ENCODE measurements at regions not wholly inside any gene's neighbourhood (a gene's known extent, or its start where the extent isn't known, plus 50 kb on each side); places are given as distances from the start of the nearest gene placed in this dataset.

DNA sequence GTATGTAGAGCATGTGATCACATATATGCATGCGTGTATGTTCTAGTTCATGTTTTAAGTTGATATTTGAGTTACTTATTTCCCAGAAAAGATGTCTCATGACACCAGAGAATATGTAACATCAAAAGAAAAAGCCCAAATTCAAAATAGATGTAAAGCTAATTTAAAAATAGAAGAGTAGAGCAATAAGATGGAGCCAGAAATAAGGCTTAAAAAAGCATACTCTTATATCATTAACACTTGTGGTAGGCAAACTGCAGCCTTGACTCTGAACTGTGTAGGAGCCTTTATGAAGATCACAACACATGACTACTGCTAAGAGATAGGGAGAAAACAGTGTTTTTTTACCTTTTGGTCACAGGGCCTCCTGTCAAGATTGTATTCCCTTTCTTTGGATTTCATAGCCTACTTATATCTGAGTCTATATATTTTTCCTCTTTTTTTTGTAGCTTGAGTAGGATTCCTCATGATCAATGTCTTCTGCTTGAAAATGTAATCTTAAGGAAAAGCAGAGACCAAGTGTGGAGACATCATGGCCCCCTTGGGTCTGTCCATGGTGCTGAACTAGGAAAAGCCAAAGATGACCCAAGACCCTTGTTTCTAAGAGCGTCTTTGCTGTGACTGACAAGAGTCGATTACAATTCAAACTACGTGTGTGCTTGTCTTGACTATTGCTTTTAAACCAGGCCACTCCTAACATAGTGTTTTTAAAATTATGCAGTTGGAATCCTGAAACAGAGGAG is 390.4 kb downstream of the SHISA9 start:
- DNase-seq (ENCODE audit: low spot score) = peak; percentile 27
- no peak for FAIRE-seq

DNA sequence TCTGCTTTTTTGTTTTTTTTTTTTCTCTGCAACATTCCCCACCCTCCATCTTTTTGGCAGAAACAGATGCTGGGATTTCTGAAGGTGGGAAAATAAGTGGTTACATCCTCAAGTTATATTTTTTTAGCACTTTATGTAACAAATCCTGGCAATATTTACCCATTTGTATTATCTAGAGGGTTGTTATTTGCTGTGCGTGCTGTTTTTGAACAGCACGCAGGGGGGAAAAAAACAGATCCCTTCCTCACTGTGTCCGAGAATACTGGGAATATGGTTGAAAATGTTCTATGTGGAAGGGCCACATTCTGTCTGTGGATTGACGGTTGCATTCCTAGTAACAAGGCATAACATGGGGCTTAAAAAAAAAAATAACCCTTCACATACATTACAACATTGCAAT is 394.8 kb downstream of the SHISA9 start:
- DNase-seq (ENCODE audit: low spot score) (no peak), FAIRE-seq (no peak)

DNA sequence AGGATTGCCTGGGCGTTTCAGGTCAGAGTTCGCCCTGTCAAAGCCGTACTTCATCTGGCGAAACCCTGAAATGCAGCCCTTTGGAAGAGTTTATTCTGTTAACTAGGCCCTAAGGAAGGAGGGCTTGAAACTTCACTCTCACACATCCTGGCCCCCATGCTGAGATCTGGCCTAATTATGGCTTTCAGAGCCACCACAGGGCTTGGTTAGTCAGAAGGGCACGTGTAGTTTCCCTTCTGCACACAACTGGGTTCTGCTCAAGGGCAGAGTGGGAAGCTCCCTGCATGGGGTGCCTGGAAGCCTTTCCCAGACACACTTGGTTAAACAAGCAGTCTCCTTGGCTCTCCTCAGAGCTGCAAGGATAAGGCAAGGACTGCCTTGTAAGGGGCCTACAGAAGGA is 397.3 kb downstream of the SHISA9 start:
- FAIRE-seq (no peak), DNase-seq (ENCODE audit: low spot score) (no peak)

DNA sequence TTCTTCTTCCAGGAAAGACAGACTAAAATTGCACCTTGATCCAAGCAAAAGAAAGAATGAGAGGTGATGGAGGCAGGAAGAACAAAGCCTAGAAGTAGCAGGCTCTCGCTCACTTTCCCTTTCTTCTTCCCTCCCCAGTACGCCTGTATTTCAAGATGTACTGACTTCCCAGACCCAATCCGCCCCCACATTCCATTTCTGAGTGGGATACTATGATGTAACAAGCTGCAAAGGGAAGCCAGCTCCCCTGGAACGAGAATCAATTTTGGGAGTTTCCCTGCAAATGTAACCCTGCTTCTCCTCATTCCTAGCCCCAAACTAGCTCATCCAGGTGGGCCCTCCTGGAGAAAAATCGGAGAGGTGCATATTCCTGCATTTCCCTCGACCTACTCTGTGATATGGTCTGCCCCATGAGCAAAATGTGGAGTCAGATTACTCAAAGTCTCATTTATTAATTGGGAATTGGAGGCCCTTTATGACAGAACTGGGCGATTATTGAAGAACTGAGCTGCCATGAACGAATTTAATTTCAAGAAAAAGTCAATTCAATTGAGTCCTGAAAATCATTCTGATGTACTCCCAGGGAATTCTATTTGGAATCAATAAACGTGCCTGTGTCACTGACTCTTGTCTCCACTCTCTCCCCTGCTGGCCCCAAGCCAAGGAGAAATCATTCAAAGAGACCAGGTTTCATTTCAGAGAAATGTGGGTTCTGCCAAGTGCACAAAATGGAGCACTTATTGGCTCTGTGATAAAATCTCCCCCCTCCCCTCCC is 398.9 kb downstream of the SHISA9 start:
- no peak for FAIRE-seq
- DNase-seq (ENCODE audit: low spot score) = no peak

DNA sequence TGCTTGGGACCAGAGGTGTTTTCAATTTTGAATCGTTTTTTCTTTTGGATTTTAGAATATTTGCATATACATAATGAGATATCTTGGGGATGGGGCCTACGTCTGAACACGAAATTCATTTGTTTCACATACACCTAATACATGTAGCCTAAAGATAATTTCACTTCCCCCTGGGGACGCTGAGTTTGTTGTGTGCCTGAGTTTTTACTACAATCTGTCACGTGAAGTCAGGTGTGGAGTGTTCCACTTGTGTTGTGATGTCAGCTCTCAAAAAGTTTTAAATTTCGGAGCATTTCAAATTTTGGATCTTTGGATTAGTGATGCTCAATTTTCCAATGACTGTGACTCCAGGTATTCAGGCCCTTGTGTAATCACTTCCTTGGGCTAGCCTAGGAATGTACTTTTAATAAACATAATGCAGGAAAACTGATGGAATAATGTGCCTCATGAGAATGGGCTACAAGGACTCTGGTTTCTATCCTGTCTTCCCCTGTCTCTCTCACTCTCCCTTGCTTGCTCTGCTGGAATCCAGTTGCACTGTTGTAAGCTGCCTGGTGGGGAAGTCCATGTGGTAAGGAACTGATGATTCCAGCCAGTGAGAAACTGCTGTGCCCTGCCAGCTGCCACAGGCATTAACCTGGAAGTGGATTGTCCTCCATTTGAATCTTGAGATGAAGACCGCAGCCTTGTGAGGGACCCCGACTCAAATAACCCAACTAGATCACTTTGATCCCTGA is 403.8 kb downstream of the SHISA9 start:
- DNase-seq (ENCODE audit: low spot score) = no peak

DNA sequence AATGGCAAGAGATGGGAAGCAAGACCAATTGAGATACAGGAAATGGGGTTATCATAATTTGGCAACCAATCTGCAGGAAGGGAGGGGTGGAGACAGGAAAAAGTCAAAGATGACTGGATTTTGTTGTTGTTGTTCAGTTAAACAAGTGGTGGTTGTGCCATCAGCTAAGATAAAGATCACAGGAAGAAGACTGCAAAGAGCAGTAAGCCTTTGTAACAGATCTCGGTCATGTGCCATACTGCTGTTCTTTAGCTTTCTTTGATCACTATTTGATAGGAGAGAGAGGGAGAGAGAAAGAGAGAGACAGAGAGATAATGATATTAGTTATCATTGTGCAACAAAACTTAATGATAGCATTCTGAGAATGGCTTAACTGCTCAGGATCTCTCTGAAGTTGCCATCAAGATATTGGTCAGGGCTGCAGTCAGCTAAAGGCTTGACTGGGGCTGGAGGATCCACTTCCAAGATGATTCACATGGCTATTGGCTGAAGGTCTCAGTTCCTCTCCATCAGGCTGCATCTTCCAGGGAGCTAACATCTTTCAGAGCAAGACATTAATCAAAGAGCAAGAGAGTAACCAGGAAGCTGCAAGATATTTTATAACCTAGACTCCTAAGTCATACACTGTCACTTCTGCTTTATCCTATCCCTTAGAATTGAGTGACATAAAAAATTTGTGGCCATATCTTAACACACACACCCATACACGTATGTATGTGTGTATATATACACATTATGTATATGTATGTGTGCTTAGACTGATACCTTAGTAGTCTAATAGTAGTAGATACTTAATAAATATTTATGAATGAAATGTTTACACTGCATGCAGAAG is 405.0 kb downstream of the SHISA9 start:
- FAIRE-seq = peak; percentile 17
- no peak for DNase-seq (ENCODE audit: low spot score)

More for the DNA sequence above, 403.8 kb downstream of the SHISA9 start:
- FAIRE-seq = no peak

DNA sequence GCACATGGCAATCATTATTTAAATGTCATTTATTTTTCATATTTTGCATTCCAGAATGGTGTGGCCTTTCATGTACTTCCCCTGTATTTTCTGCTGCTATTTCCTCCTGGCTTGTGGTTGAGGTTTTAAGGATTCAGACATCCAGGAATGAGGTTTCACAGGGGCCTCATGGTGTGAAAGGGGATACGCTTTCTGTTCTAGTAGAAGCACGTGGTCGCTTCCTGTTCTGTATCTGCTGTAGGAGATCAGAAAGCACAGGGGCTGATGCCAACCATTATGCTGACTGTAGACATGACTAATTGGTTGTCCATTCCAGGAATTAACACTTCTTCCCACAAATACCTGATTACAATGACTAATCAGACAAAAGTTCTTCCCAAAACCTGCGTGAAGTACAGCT is 405.9 kb downstream of the SHISA9 start:
- DNase-seq (ENCODE audit: low spot score) (peak; percentile 86), FAIRE-seq (peak; percentile 79)

DNA sequence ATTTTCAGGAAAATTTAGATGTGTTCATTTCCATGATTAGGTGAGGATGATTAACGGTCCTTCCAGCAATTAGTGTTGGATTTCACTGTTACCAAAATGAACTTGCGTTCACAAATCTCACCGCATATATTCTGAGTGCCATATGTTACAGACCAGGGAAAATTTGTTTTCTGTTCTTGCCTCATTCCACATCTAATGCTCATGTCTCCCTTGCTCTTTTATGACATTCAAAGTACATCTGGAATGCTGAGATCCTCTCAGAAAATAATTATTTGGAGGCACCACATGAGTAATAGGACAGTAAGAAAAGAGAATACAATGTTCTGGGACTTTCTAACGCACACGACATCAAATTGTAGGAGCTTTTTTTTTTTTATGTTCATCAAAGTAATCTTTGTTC is 406.5 kb downstream of the SHISA9 start:
- FAIRE-seq = no peak
- no peak for DNase-seq (ENCODE audit: low spot score)

DNA sequence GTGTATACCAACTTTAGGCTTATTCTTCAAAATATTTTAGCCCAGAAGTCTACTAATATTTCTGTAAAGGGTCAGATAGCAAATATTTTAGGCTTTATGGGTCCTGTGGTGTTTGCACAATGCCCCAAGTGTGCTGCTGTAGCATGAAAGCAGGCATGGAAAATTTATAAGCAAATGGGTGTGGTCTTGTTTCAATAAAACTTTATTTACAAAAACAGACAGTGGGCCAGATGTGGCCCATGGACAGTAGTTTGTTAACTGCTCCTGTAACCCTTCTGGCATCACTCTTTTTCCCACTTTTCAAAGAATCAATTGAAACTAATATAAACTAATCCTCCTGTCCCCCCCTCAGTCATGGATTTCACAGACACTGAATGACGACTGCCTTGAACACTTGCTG is 410.7 kb downstream of the SHISA9 start:
- FAIRE-seq (no peak), DNase-seq (ENCODE audit: low spot score) (no peak)

DNA sequence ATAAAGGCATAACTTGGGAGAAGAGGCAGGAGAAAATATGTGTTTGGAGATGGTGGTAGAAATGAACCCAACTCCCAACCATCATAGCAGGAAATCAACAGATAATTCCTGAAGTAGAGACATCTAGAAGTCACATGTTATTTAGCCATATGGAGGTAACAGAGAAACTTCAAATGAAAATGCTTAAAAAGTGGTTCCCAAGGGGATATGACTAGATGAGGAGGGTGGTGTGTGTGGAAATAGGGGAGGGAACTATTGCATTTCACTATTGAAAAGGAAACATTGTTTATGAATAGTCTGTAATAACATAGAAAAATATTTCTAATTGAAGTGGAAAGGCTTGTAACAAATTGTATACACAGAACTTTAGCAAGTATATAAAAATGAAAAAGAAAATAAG is 412.0 kb downstream of the SHISA9 start:
- no peak for FAIRE-seq

DNA sequence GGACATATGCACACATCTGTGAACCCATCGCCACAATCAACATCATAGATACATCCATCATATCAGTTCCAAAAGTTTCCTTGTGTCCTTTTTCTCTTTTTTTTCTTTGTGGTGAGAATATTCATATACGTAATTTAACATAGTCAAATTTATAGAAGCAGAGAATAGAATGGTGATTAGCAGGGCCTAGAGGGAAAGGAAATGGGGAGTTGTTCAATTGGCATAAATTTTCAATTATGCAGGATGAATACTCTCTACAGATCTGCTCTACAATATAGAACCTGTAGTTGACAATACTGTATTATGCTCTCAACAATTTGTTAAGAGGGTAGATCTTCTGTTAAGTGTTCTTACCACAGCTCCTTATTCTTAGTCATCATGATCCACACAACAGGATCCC is 413.2 kb downstream of the SHISA9 start:
- FAIRE-seq = no peak
- no peak for DNase-seq (ENCODE audit: low spot score)

More for the DNA sequence above, 412.0 kb downstream of the SHISA9 start:
- DNase-seq (ENCODE audit: low spot score) = no peak

DNA sequence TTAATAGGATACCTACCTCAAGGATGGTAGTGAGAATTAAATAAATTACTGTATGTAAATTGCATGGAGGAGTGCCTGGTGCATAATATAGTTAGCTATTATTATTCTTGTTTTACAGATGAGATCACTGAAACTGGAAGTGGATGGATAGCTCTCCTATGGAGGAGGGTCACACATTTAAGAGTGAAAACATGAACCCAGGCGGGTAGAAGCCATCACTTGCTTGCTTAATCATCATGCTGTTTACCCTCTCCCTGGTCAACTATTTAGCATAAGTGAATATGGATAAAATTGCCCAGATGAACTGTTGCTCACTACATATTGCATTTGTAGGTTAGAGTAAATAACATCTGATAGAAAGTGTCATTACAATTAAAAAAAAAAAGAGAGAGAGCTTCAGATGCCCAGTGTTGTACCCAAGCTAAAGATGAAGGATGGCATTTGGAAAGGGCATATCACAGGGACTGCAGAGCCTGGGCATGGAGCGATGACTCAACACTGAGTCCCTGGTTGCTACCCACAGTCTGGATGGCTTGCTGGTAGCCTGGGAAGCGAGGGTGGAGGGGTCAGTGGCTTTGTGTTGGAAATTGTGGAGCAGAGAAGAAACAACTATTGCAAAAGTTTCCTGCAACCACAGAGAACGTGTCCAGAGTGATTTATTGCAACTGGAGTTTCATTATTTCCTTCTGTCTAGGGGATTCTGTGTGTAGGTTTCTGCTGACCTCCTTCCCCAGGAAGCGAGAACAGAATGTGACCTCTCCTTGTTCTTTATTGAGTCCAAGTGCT is 414.4 kb downstream of the SHISA9 start:
- DNase-seq (ENCODE audit: low spot score) = peak; percentile 81

DNA sequence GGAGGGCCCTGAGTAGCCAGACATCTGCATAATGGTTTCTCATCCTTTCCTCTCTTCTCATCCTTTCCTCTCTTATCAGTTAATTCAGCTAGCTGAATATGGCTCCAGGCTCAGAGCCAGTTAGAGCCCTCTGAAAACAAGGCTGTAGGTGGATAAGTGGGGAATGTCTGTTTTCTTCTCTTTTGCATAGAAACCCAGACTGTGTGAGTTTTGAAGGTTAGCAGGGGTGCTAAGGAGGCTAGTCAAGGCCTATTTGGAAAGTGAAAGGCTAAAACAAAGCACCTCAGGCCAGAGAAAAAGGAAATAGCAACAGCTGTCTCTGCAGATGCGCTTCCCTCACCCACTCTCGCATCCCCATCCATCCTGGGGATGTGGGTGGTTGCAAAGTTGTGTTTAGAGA is 420.9 kb downstream of the SHISA9 start:
- FAIRE-seq = no peak
- DNase-seq (ENCODE audit: low spot score) = no peak

More for the DNA sequence above, 414.4 kb downstream of the SHISA9 start:
- peak; percentile 62 for FAIRE-seq

DNA sequence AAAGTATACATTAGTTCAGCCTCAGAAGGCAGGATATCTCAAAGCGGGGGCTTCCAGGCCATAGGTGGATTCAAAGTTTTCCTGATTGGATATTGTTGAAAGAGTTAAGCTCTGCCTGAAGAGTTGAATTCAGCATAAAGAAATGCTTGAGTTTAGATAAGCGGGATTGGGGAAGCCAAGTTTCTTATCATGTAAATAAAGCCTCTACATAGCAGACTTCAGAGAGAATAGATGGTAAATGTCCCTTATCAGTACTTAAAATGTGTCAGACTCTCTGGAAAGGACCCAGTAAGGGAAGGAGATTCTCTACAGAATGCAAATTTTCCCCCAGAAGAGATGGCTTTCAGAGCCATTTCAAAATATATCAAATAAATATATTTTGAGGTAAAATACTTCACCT is 423.5 kb downstream of the SHISA9 start:
- DNase-seq (ENCODE audit: low spot score) (no peak), FAIRE-seq (no peak)

DNA sequence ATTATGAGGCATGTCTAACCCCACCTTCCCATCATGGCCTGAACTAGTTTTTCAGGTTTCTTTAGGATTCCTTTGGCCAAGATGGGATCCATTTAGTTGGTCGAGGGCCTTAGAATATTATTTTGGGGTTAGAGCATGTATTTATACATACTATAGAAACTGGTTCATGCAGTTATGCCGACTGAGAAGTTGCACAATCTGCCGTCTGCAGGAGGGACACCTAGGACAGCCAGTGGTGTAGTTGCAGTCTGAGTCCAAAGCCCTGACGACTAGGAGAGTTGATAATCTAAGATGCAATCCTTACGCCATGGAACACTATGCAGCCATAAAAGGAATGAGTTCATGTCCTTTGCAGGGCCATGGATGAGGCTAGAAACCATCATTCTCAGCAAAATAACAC is 424.0 kb downstream of the SHISA9 start:
- FAIRE-seq = no peak
- no peak for DNase-seq (ENCODE audit: low spot score)

DNA sequence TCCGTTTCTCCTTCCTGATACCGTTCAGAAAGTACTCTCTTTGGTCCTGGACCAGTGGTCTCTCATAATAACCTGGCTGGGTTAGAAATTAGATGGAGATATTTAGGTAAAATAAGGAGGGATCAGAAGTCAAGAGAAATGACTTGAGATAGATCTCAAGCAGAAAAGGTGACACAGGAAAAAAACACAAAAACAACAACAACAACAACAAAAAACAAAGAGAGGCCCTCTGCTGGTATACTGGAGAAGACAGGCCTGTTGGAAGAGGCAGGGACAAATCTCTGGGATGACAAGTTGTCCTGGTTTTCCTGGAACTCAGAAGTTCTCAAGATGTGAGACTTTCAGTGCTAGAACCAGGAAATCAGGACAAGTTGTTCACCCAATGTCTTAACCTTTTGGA is 430.5 kb downstream of the SHISA9 start:
- no peak for FAIRE-seq
- DNase-seq (ENCODE audit: low spot score) = no peak

DNA sequence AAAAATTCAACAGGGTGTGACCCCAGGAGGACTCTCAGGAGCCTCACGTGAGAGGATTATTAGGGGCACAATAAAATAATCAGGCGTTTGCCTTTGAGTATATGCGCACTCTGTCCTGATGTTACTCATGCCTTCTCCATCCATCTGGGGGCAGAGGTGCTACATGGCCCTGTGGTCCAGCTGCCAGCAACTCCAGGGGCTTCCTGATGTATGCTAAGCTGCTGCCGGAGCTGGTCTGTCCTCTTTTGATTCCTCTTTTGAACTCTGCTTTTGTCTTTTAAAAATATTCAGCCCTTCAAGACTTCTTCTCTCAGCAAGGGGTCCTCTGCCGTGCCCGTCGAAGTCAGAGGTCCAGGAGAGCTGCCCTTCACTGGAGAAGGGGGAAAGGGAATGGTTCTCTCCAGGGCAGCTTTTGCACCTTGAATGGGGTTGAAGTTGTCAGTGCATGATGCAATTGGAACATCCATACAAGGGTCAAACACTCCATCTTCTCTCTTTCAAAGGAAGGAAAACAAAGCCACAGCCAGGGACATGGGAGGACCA is 431.4 kb downstream of the SHISA9 start:
- DNase-seq (ENCODE audit: low spot score) = no peak
- FAIRE-seq = no peak

DNA sequence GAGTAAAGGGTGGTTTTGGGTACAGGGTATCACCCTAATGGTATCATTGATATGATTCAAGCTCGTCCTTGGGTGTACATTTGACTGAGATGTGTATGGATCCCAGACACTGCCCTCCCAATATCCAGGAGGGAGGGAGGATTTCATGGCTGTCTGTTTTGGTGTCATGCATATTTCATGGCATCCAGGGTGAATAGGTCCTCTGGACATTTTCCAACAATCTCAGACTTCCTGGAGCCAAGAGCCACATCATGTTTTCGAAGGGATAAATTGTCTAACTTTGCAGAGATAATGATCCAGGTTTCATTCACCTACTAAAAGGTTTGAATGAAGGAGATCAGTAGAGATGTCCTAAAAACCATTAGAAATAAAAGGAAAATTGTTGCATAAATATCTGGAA is 431.9 kb downstream of the SHISA9 start:
- DNase-seq (ENCODE audit: low spot score) = peak; percentile 12
- FAIRE-seq = no peak

DNA sequence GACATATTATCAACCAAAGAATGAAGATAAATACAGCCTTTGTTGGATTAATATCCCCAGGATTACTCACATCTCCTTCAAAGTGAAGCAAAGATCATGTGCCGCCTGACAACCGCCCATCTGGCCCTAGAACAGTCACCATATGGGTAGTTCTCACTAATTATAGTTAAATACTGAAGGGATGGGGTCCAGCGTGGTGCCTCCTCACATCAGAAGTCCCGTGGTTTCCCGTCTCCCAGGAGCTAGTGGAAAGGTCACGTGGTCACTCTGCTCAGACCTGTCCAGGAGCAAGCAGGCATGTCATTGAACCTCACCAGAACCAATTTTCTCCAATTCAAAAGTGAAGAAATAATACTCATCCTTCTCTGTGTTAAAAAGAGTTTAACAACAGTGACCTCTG is 434.5 kb downstream of the SHISA9 start:
- FAIRE-seq (no peak), DNase-seq (ENCODE audit: low spot score) (no peak)

DNA sequence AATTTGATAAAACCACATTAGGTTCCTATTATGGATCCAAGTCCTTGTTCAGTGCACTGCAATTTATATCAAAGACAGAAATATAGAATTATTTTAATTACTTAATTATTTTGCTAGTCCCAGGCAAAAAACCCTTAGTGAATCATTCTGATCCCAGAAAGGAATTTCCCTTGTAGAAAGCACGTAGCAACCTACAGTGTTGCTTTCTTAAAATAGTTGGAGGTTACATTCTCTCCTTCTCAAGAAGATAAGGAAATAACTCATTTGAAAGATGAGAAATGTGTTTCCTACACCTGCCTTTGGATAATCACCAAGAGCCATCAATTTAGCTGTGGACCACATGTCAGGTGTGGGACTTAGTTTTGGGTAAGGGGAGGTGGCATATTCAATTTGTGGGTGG is 434.9 kb downstream of the SHISA9 start:
- DNase-seq (ENCODE audit: low spot score) = no peak
- FAIRE-seq = no peak

Measured in urothelium cell line (cell line).